HepG2 (cell line): ENCODE measurements at regions not wholly inside any gene's neighbourhood (a gene's known extent, or its start where the extent isn't known, plus 50 kb on each side); places are given as distances from the start of the nearest gene placed in this dataset.

Source experiments
- ATAC-seq: fragments of 200-7000 bp; cut with Tn5 transposase; 3 replicates; pipeline ENCODE4 v1.9.1; 2020; ENCODE audit warnings: mild to moderate bottlenecking, moderate library complexity
- BruUV-seq: library from RNA; stranded (reverse); fragments of 400-500 nt; replicated peaks from 2 replicates; lab custom pipeline; 2021; lab: Mats Ljungman, UMichigan
- CTCF ChIA-PET: fragments of 300-600 bp; formaldehyde crosslinking; extraction: SDS; loops from one replicate; lab custom pipeline; 2021; ENCODE audit warnings: low total read pairs, inconsistent platforms, low intra/inter-chr PET ratio; lab: Yijun Ruan, JAX
- POLR2A ChIA-PET: fragments of 350-600 bp; sonication (Branson Sonifier 250); formaldehyde crosslinking; loops from one replicate; lab custom pipeline; 2020; ENCODE audit warnings: antibody characterized with exemption, inconsistent platforms; lab: Yijun Ruan, JAX
- DNase-seq: peaks from one replicate; pipeline ENCODE4 v3.0.0-alpha.2; 2015; ENCODE audit warnings: low spot score
- FAIRE-seq: peaks from 3 replicates; lab custom pipeline; 2011; peaks lifted over from hg19 to GRCh38; lab: Jason Lieb, UNC
- H2AFZ ChIP-seq: one replicate; pipeline ENCODE4 v1.6.1; 2011; ENCODE audit warnings: low read length, inconsistent platforms
- H3K27ac ChIP-seq: fragments of 300-600 bp; 3 replicates; pipeline ENCODE4 v1.8.0; 2011; ENCODE audit warnings: mixed run types, mild to moderate bottlenecking, mixed read lengths, low read length, inconsistent platforms; ENCODE audit not compliant: insufficient read depth; ENCODE audit errors: extremely low read length
- H3K27me3 ChIP-seq, 2 experiments: fragments of 200-600 bp in 1 of 2; 2 replicates in 1 of 2; 3 replicates in 1 of 2; pipeline versions ENCODE4 v1.6.0 to v1.8.0; 2011; ENCODE audit warnings: low read length in 2 of 2, mild to moderate bottlenecking in 2 of 2, moderate library complexity in 2 of 2, inconsistent platforms in 1 of 2; ENCODE audit not compliant: insufficient read depth in 2 of 2, control insufficient read depth in 1 of 2
- H3K36me3 ChIP-seq, 2 experiments: fragments of 200-600 bp in 1 of 2; replicated peaks in 1 of 2; 2 replicates in 1 of 2; 3 replicates in 1 of 2; pipeline versions ENCODE4 v1.5.1 to v1.8.0; 2011; ENCODE audit warnings: low read length in 2 of 2, inconsistent platforms in 1 of 2; ENCODE audit not compliant: insufficient read depth in 2 of 2, control insufficient read depth in 1 of 2
- H3K4me1 ChIP-seq: 2 replicates; pipeline ENCODE4 v1.5.1; 2012; ENCODE audit warnings: low read length, inconsistent platforms; ENCODE audit not compliant: insufficient read depth
- H3K4me2 ChIP-seq: 2 replicates; pipeline ENCODE4 v1.6.0; 2011; ENCODE audit warnings: low read depth, low read length, inconsistent platforms
- H3K4me3 ChIP-seq, 3 experiments: fragments of 200-600 bp in 1 of 3; sonication (generic), shearing (Covaris generic) in 1 of 3; replicated peaks in 1 of 3; 2 replicates each; pipeline ENCODE4 v1.5.1; 2011 to 2016; ENCODE audit warnings: low read length in 3 of 3, inconsistent platforms in 2 of 3, low read depth in 2 of 3, mild to moderate bottlenecking in 2 of 3, control low read depth in 1 of 3, mixed read lengths in 1 of 3; ENCODE audit not compliant: insufficient read depth in 1 of 3
- H3K79me2 ChIP-seq: one replicate; pipeline ENCODE4 v1.6.1; 2011; ENCODE audit warnings: low read length, inconsistent platforms; ENCODE audit not compliant: insufficient read depth
- H3K9ac ChIP-seq: 2 replicates; pipeline ENCODE4 v1.6.0; 2011; ENCODE audit warnings: mild to moderate bottlenecking, low read depth, low read length, inconsistent platforms; ENCODE audit not compliant: insufficient read depth
- H3K9me3 ChIP-seq: 2 replicates; pipeline ENCODE4 v1.5.1; 2012; ENCODE audit warnings: mild to moderate bottlenecking, low read length
- H4K20me1 ChIP-seq: 2 replicates; pipeline ENCODE4 v1.6.0; 2011; ENCODE audit warnings: inconsistent platforms, mild to moderate bottlenecking, low read length, moderate library complexity; ENCODE audit not compliant: insufficient read depth
- JUND ChIP-seq: sonication (generic); formaldehyde crosslinking; IDR thresholded peaks from 2 replicates; pipeline ENCODE4 v1.8.0; 2022; ENCODE audit warnings: mild to moderate bottlenecking, missing genetic modification reagents
- KMT2B ChIP-seq: IDR thresholded peaks from 2 replicates; pipeline ENCODE4 v1.6.1; 2016; ENCODE audit warnings: missing genetic modification reagents, missing compliant biosample characterization
- PHF20 ChIP-seq: sonication (generic); formaldehyde crosslinking; IDR thresholded peaks from 2 replicates; pipeline ENCODE4 v1.5.0; 2020; ENCODE audit warnings: mild to moderate bottlenecking, missing genetic modification reagents
- RORA ChIP-seq: sonication (generic); formaldehyde crosslinking; IDR thresholded peaks from 2 replicates; pipeline ENCODE4 v1.5.0; 2020; ENCODE audit warnings: mild to moderate bottlenecking, missing genetic modification reagents, moderate library complexity
- THAP11 ChIP-seq: IDR thresholded peaks from 2 replicates; pipeline ENCODE4 v1.6.1; 2016; ENCODE audit warnings: missing biosample characterization, missing genetic modification reagents
- ZKSCAN8 ChIP-seq: IDR thresholded peaks from 2 replicates; pipeline ENCODE4 v1.6.1; 2016; ENCODE audit warnings: borderline replicate concordance, missing genetic modification reagents, missing compliant biosample characterization
- ZNF180 ChIP-seq: sonication (generic); formaldehyde crosslinking; IDR thresholded peaks from 2 replicates; pipeline ENCODE4 v1.4.0; 2020; ENCODE audit warnings: low read depth, missing genetic modification reagents, borderline replicate concordance
- ZNF326 ChIP-seq: sonication (generic); formaldehyde crosslinking; IDR thresholded peaks from 2 replicates; pipeline ENCODE4 v1.4.0; 2020; ENCODE audit warnings: missing genetic modification reagents, borderline replicate concordance
- ZNF547 ChIP-seq: sonication (generic); formaldehyde crosslinking; IDR thresholded peaks from 2 replicates; pipeline ENCODE4 v1.5.1; 2020; ENCODE audit warnings: mild to moderate bottlenecking, missing genetic modification reagents
- ZNF557 ChIP-seq: sonication (generic); formaldehyde crosslinking; IDR thresholded peaks from 2 replicates; pipeline ENCODE4 v1.4.0; 2020; ENCODE audit warnings: missing genetic modification reagents
- ZNF567 ChIP-seq: sonication (generic); formaldehyde crosslinking; IDR thresholded peaks from 2 replicates; pipeline ENCODE4 v1.8.1; 2023; ENCODE audit warnings: mild to moderate bottlenecking, missing genetic modification reagents, borderline replicate concordance
- WGBS: methylation state at CpG from one replicate; pipeline ENCODE4 v1.1.6; 2017; ENCODE audit warnings: low lambda C conversion rate; 5-methylcytosine and 5-hydroxymethylcytosine counted together
- in situ Hi-C: cut with HindIII; loops from 2 replicates; pipeline ENCODE4 v1.10.0; 2017; ENCODE audit warnings: low pct_unique_long_range_greater_than_20kb; ENCODE audit not compliant: extremely low pct_ligation_motif_present
- intact Hi-C: fragments of 100-400 bp; cut with micrococcal nuclease; formaldehyde crosslinking; loops from one replicate; pipeline ENCODE4 v1.10.0; 2022; ENCODE audit not compliant: unreplicated experiment
- TF ChIP-seq, protein P1 (sequence below): sonication (generic); formaldehyde crosslinking; conservative IDR thresholded peaks from 2 replicates; pipeline ENCODE4 v1.4.0; 2020; ENCODE audit warnings: mild to moderate bottlenecking, missing genetic modification reagents, moderate library complexity

GRCh38 chr17:36761203-36761950 is 160.0 kb downstream of the MRM1 start (continued):
- no peak for TF ChIP-seq ZNF326 (CRISPR knock-in tag)
- no peak for TF ChIP-seq KMT2B (CRISPR knock-in tag)
- no peak for TF ChIP-seq ZNF547 (CRISPR knock-in tag)

DNA sequence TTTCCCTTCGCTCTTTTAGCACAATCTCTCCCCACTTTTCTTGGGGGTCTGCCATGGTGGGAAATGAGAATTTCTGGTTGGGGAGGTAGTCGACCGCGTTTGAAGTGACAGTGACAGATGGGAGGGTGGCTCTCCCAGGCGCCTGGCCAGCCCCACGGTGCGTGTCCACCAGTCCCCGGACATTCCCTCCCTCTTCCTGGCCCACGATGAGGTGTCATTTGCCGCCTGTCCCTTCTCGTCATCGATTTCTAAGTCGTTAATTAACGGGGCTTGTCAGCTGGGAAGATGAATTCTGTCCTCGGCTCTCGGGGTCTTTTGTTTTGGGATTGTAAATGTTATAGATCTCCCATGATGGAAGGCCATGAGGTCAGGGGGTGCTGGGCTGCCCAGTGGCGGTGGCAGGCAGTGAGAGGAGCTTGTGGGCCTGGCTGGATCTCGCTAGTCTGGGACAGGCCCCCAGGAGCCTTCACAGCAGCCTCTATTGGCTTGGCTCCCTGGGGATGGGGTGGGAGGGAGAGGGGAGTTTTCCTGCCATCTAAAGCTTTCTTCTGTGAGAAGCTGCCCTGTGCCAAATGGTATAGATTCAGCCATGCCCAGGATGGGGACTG is 164.2 kb downstream of the MRM1 start:
- no peak for FAIRE-seq
- no peak overlapping the region for H2AFZ ChIP-seq
- H3K36me3 ChIP-seq = no peaks in the 10 kb centered on the region
- WGBS = 23% methylated on average over 16 of the region's 18 CpGs
- no peaks in the 10 kb centered on the region for H4K20me1 ChIP-seq
- TF ChIP-seq PHF20 (CRISPR knock-in tag) (no peak), ZNF557 (CRISPR knock-in tag) (no peak), JUND (CRISPR knock-in tag) (no peak), ZNF567 (CRISPR knock-in tag) (no peak), ZNF180 (CRISPR knock-in tag) (no peak), THAP11 (CRISPR knock-in tag) (no peak), ZKSCAN8 (CRISPR knock-in tag) (no peak), RORA (no peak)
- TF ChIP-seq, protein P1, sequence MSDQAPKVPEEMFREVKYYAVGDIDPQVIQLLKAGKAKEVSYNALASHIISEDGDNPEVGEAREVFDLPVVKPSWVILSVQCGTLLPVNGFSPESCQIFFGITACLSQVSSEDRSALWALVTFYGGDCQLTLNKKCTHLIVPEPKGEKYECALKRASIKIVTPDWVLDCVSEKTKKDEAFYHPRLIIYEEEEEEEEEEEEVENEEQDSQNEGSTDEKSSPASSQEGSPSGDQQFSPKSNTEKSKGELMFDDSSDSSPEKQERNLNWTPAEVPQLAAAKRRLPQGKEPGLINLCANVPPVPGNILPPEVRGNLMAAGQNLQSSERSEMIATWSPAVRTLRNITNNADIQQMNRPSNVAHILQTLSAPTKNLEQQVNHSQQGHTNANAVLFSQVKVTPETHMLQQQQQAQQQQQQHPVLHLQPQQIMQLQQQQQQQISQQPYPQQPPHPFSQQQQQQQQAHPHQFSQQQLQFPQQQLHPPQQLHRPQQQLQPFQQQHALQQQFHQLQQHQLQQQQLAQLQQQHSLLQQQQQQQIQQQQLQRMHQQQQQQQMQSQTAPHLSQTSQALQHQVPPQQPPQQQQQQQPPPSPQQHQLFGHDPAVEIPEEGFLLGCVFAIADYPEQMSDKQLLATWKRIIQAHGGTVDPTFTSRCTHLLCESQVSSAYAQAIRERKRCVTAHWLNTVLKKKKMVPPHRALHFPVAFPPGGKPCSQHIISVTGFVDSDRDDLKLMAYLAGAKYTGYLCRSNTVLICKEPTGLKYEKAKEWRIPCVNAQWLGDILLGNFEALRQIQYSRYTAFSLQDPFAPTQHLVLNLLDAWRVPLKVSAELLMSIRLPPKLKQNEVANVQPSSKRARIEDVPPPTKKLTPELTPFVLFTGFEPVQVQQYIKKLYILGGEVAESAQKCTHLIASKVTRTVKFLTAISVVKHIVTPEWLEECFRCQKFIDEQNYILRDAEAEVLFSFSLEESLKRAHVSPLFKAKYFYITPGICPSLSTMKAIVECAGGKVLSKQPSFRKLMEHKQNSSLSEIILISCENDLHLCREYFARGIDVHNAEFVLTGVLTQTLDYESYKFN (CRISPR knock-in tag) = no peak
- no peak overlapping the region for H3K4me3 ChIP-seq
- no peak for ATAC-seq
- no peak overlapping the region for H3K27ac ChIP-seq
- DNase-seq = no peak
- peaks cover 0 to 29% of the 10 kb centered on the region in 2 experiments; a peak in 2 of 5 replicates for H3K27me3 ChIP-seq
- H3K4me2 ChIP-seq = no peak overlapping the region
- no peak overlapping the region for H3K9ac ChIP-seq
- no peaks in the 10 kb centered on the region for H3K79me2 ChIP-seq
- no TSS peak for BruUV-seq
- intact Hi-C loops = no loop called here
- ChIA-PET POLR2A (no interaction called here), CTCF (no interaction called here)
- no peaks in the 10 kb centered on the region for H3K4me1 ChIP-seq
- in situ Hi-C loops = no loop called here
- no peaks in the 10 kb centered on the region for H3K9me3 ChIP-seq
